OCI-LY1 (cell line): ENCODE measurements at regions not wholly inside any gene's neighbourhood (a gene's known extent, or its start where the extent isn't known, plus 50 kb on each side); places are given as distances from the start of the nearest gene placed in this dataset.

Experiments
- EZH2 ChIP-seq: fragments of 200-600 bp; sonication (generic), shearing (Covaris generic); IDR thresholded peaks from 2 replicates; pipeline ENCODE4 v1.8.0; 2017; ENCODE audit warnings: borderline replicate concordance, mixed run types, mild to moderate bottlenecking, antibody characterized with exemption, low read length, moderate library complexity, mixed read lengths
- TF ChIP-seq, protein P1 (sequence below): fragments of 200-600 bp; sonication (generic), shearing (Covaris generic); IDR thresholded peaks from 2 replicates; pipeline ENCODE4 v1.5.1; 2017; ENCODE audit warnings: mild to moderate bottlenecking, antibody characterized with exemption, low read length, moderate library complexity, mixed read lengths

DNA sequence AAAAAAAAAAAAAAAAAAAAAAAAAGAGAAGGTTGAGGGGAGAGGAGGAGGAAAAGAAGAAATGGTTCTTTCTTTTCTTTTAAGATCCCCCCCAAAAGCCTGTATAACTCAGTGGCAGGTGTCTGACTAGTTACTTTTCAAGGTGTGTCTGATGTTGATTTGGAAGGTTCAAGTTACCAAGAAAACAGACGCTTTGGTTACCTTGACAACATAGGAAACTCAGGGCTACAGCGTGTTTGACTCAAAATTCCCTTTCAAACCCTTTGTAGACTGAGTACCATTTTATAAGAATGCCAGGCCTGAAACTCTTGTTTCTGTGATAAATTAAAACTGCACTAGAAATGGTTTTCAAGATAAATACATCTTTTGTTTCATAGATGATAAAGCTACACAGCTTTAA is 286.8 kb downstream of the SKIDA1 start:
- TF ChIP-seq, protein P1, sequence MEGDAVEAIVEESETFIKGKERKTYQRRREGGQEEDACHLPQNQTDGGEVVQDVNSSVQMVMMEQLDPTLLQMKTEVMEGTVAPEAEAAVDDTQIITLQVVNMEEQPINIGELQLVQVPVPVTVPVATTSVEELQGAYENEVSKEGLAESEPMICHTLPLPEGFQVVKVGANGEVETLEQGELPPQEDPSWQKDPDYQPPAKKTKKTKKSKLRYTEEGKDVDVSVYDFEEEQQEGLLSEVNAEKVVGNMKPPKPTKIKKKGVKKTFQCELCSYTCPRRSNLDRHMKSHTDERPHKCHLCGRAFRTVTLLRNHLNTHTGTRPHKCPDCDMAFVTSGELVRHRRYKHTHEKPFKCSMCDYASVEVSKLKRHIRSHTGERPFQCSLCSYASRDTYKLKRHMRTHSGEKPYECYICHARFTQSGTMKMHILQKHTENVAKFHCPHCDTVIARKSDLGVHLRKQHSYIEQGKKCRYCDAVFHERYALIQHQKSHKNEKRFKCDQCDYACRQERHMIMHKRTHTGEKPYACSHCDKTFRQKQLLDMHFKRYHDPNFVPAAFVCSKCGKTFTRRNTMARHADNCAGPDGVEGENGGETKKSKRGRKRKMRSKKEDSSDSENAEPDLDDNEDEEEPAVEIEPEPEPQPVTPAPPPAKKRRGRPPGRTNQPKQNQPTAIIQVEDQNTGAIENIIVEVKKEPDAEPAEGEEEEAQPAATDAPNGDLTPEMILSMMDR, result no peak
- no peak for TF ChIP-seq EZH2
